Spleen (tissue), 11 donors: ENCODE measurements at regions not wholly inside any gene's neighbourhood (a gene's known extent, or its start where the extent isn't known, plus 50 kb on each side); places are given as distances from the start of the nearest gene placed in this dataset.

Experiments
- DNase-seq: peaks from one replicate; pipeline ENCODE4 v3.0.0-alpha.2; 2020
- H3K27ac ChIP-seq, 8 donors: fragments of 200-600 bp; sonication (generic) in 7 of 8; 1 replicate in 4 of 8; 2 replicates in 4 of 8; pipeline versions ENCODE4 v1.5.0 to v1.8.0; 2016 to 2021; ENCODE audit warnings: inconsistent platforms in 4 of 8, mild to moderate bottlenecking in 4 of 8, moderate library complexity in 1 of 8
- H3K27me3 ChIP-seq, 7 donors: fragments of 200-600 bp; sonication (generic) in 6 of 7; replicated peaks in 1 of 7; 1 replicate in 4 of 7; 2 replicates in 3 of 7; pipeline versions ENCODE4 v1.5.0 to v1.8.0; 2016 to 2021; ENCODE audit warnings: inconsistent platforms in 3 of 7, mild to moderate bottlenecking in 1 of 7
- H3K36me3 ChIP-seq, 6 donors: fragments of 200-600 bp; sonication (generic) in 5 of 6; 1 replicate in 4 of 6; 2 replicates in 2 of 6; pipeline versions ENCODE4 v1.5.0 to v1.8.0; 2016 to 2021; ENCODE audit warnings: inconsistent platforms in 2 of 6
- H3K4me1 ChIP-seq, 6 donors: fragments of 200-600 bp; sonication (generic) in 5 of 6; 1 replicate in 3 of 6; 2 replicates in 3 of 6; pipeline versions ENCODE4 v1.5.0 to v1.8.0; 2016 to 2021; ENCODE audit warnings: inconsistent platforms in 3 of 6
- H3K4me3 ChIP-seq, 8 donors: fragments of 200-600 bp; sonication (generic) in 7 of 8; 1 replicate in 4 of 8; 2 replicates in 4 of 8; pipeline versions ENCODE4 v1.5.0 to v1.8.0; 2016 to 2021; ENCODE audit warnings: inconsistent platforms in 4 of 8, mild to moderate bottlenecking in 4 of 8, moderate library complexity in 2 of 8
- H3K9me3 ChIP-seq, 8 donors: fragments of 200-600 bp; sonication (generic) in 7 of 8; 1 replicate in 4 of 8; 2 replicates in 4 of 8; pipeline versions ENCODE4 v1.5.0 to v1.8.0; 2016 to 2021; ENCODE audit warnings: inconsistent platforms in 4 of 8
- CTCF ChIP-seq, 11 experiments: fragments of 200-600 bp in 7 of 11; fragments of 450-650 bp in 4 of 11; sonication (generic) in 4 of 11; IDR thresholded peaks in 8 of 11; conservative IDR thresholded peaks in 3 of 11; 1 replicate in 7 of 11; 2 replicates in 4 of 11; pipeline versions ENCODE4 v1.4.0 to v1.8.0; 2016 to 2021; ENCODE audit warnings: antibody characterized with exemption in 11 of 11, inconsistent platforms in 4 of 11, mild to moderate bottlenecking in 1 of 11
- POLR2A ChIP-seq, 3 donors: fragments of 450-650 bp; IDR thresholded peaks; one replicate each; pipeline ENCODE4 v1.5.1; 2017; ENCODE audit warnings: antibody characterized with exemption in 3 of 3, mild to moderate bottlenecking in 1 of 3
- POLR2AphosphoS5 ChIP-seq, 3 donors: sonication (generic); formaldehyde crosslinking; IDR thresholded peaks; one replicate each; pipeline ENCODE4 v1.5.1; 2017; ENCODE audit warnings: antibody characterized with exemption in 3 of 3
- WGBS, 5 donors: extraction: QIAGEN DNeasy Blood & Tissue Kit in 3 of 5; methylation state at CpG; one replicate each; pipeline versions ENCODE4 v1.1.5 to v1.1.7; 2013 to 2018; 5-methylcytosine and 5-hydroxymethylcytosine counted together
- intact Hi-C: fragments of 100-400 bp; cut with DNase I; formaldehyde crosslinking; loops from one replicate; pipeline ENCODE4 v1.15.0; 2023; ENCODE audit warnings: low total_unique reads
- donor health status: healthy with polysubstance abuse.
- donor health status: DM: no; HTN: no; CAD: no; lungs with moderate emphysema.
- donor health status: DM: no; HTN: no; CAD: no.
- donor health status: Bipolar disorder and iron deficiency.
- donor health status: healthy.
- donor health status: DM: no; HTN: no; CAD: no.
- donor health status: DM: yes; HTN: yes; CAD: no.

DNA sequence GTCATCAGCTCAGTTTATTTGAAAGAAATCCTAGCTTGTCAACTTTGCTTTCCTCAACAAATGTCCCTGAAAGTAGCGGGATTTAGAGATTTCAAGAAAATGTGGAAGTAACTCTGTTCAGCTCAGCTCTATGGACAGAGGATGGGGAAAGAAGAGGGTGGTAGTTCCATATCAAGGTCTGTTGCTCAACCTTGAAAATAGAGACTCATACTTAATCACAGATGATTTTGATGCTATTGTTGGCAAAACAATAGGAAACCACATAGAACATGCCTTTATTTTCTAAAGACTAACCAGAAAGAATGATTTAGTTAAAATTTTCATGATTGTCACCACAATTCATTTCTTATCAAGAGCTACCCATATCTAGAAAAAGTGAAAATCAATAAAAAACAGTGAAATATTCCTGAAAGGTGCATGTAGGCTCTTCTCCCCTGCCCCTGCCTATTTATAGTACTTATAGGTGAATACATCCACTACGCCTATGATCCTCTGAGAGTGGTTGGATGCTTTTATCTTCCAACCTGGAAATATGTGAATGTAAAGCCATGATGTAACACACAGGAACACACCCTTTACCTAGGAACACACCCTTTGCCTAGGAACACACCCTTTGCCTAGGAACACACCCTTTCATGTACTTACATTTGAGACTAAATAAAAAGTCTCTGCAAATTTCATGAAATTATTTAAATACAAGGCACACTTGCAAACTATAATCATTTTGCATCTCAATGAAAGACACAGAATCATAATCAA lies 65.8 kb downstream of the ETAA1 start:
- TF ChIP-seq POLR2A (IDR thresholded peaks at IDR 0.05) = no peak
- TF ChIP-seq POLR2AphosphoS5 (IDR thresholded peaks at IDR 0.05) = no peak
- no peak for TF ChIP-seq CTCF (IDR thresholded peaks at IDR 0.05 in 8 of 11, conservative IDR thresholded peaks at IDR 0.05 in 3 of 11)
- no peaks in the 10 kb centered on the region for H3K27me3 ChIP-seq
- no peak for DNase-seq
- 83 to 93% (median 86%) methylated on average over 2 of the region's 2 CpGs for WGBS, 5 donors
- H3K4me1 ChIP-seq = no peaks in the 10 kb centered on the region
- intact Hi-C loops = no loop called here
- H3K36me3 ChIP-seq = no peaks in the 10 kb centered on the region
- no peaks in the 10 kb centered on the region for H3K9me3 ChIP-seq
- H3K4me3 ChIP-seq = no peak overlapping the region
- H3K27ac ChIP-seq = no peak overlapping the region

GRCh38 chr2:67463810-67464209 lies 66.7 kb downstream of the ETAA1 start:
- Histone ChIP-seq H3K4me1 (no peaks in the 10 kb centered on the region), H3K4me3 (no peak overlapping the region), H3K27ac (no peak overlapping the region), H3K36me3 (no peaks in the 10 kb centered on the region), H3K27me3 (no peaks in the 10 kb centered on the region), H3K9me3 (no peaks in the 10 kb centered on the region)
- intact Hi-C loops = no loop called here
- TF ChIP-seq POLR2A (IDR thresholded peaks at IDR 0.05) (no peak), CTCF (IDR thresholded peaks at IDR 0.05 in 8 of 11, conservative IDR thresholded peaks at IDR 0.05 in 3 of 11) (no peak), POLR2AphosphoS5 (IDR thresholded peaks at IDR 0.05) (no peak)
- 72 to 92% (median 87%) methylated on average over 5 of the region's 5 CpGs for WGBS, 5 donors
- no peak for DNase-seq

DNA sequence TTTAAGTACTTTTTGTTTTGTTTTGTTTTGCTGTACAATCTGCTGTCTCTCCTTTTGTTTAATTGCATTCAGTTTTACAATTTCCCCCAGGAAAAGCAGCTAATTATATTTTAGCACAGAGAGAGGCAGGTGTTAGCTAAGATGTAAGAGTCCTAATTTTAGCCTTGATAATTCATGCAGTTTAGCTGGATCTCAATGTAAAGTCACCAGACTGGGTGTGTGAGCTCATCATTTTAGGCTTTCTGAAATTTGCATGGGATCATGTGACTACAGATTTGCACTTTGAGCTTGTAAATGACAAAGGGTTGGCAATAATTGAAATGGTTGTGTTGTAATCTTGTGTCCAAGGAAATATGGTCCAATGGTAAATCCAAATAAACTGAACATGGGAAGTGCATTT lies 68.5 kb downstream of the ETAA1 start:
- no peak for DNase-seq
- no peak overlapping the region for H3K27ac ChIP-seq
- H3K4me3 ChIP-seq = no peak overlapping the region
- H3K27me3 ChIP-seq = no peaks in the 10 kb centered on the region
- intact Hi-C loops = no loop called here
- TF ChIP-seq POLR2AphosphoS5 (IDR thresholded peaks at IDR 0.05) (no peak), CTCF (IDR thresholded peaks at IDR 0.05 in 8 of 11, conservative IDR thresholded peaks at IDR 0.05 in 3 of 11) (no peak)
- no peaks in the 10 kb centered on the region for H3K9me3 ChIP-seq
- no peaks in the 10 kb centered on the region for H3K36me3 ChIP-seq
- no peaks in the 10 kb centered on the region for H3K4me1 ChIP-seq

GRCh38 chr2:67466734-67467133 lies 69.6 kb downstream of the ETAA1 start:
- Histone ChIP-seq H3K9me3 (no peaks in the 10 kb centered on the region), H3K27ac (no peak overlapping the region), H3K27me3 (no peaks in the 10 kb centered on the region), H3K36me3 (no peaks in the 10 kb centered on the region), H3K4me1 (no peaks in the 10 kb centered on the region), H3K4me3 (no peak overlapping the region)
- TF ChIP-seq POLR2AphosphoS5 (IDR thresholded peaks at IDR 0.05) (no peak), POLR2A (IDR thresholded peaks at IDR 0.05) (no peak), CTCF (IDR thresholded peaks at IDR 0.05 in 8 of 11, conservative IDR thresholded peaks at IDR 0.05 in 3 of 11) (no peak)
- WGBS, 5 donors = 65 to 87% (median 73%) methylated on average over 4 of the region's 4 CpGs
- intact Hi-C loops = no loop called here
- no peak for DNase-seq
